Right lobe of liver (tissue), 4 donors: ENCODE measurements at regions not wholly inside any gene's neighbourhood (a gene's known extent, or its start where the extent isn't known, plus 50 kb on each side); places are given as distances from the start of the nearest gene placed in this dataset.

Experiments used
- POLR2A ChIP-seq: fragments of 450-650 bp; IDR thresholded peaks from one replicate; pipeline ENCODE4 v1.6.1; 2017; ENCODE audit warnings: antibody characterized with exemption, mild to moderate bottlenecking
- TF ChIP-seq, protein P1 (sequence below), 4 donors: fragments of 200-600 bp in 3 of 4; fragments of 450-650 bp in 1 of 4; IDR thresholded peaks; one replicate each; pipeline versions ENCODE4 v1.5.1 to v1.8.0; 2016 to 2022; ENCODE audit warnings: antibody characterized with exemption in 4 of 4, mild to moderate bottlenecking in 2 of 4
- donor health status: DM: no; HTN: no; CAD: no.
- donor health status: DM: no; HTN: no; CAD: no.
- donor health status: DM: no; HTN: yes; CAD: no.

DNA sequence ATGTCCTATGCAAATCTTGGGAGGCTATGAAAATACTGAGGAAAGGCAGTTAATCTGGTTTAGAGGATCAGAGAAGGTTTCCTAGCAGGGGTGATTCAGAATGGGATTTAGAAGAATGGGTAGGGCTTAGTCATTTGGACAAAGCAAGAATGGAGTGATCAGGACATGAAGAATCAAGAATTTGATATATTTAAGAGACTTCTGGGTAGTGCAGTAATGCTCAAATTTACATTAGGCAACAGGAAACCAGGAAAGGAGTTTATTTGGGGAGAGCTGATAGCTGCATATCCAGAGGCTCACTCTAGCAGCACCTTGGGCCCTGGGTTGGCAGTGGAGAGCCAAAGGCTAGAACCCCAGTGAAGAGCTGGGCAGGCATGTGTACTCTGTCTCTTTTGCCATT lies 78.9 kb upstream of the PAPPA start:
- TF ChIP-seq, protein P1, sequence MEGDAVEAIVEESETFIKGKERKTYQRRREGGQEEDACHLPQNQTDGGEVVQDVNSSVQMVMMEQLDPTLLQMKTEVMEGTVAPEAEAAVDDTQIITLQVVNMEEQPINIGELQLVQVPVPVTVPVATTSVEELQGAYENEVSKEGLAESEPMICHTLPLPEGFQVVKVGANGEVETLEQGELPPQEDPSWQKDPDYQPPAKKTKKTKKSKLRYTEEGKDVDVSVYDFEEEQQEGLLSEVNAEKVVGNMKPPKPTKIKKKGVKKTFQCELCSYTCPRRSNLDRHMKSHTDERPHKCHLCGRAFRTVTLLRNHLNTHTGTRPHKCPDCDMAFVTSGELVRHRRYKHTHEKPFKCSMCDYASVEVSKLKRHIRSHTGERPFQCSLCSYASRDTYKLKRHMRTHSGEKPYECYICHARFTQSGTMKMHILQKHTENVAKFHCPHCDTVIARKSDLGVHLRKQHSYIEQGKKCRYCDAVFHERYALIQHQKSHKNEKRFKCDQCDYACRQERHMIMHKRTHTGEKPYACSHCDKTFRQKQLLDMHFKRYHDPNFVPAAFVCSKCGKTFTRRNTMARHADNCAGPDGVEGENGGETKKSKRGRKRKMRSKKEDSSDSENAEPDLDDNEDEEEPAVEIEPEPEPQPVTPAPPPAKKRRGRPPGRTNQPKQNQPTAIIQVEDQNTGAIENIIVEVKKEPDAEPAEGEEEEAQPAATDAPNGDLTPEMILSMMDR (IDR thresholded peaks at IDR 0.05), result no peak
- TF ChIP-seq POLR2A, result no peak
